ENCODE measurements at regions not wholly inside any gene's neighbourhood (a gene's known extent, or its start where the extent isn't known, plus 50 kb on each side); places are given as distances from the start of the nearest gene placed in this dataset.

- no peak for TF ChIP-seq POLR2A (IDR thresholded peaks at IDR 0.05; ENCODE audit: low read depth, low read length)
- TF ChIP-seq ZNF274 (IDR thresholded peaks at IDR 0.05; ENCODE audit: insufficient read depth, insufficient read length), result no peak
- TF ChIP-seq CTCF (IDR thresholded peaks at IDR 0.05 in 2 of 3, conservative IDR thresholded peaks at IDR 0.05 in 1 of 3; ENCODE audit: control insufficient read depth in 2 of 3, extremely low read depth in 1 of 3, insufficient read depth in 1 of 3, low read depth in 3 of 3, low read length in 3 of 3), result no peak
- no peak for TF ChIP-seq TAF1 (IDR thresholded peaks at IDR 0.05; ENCODE audit: borderline replicate concordance, low read depth, low read length)
These were observed 1038.1 kb downstream of the SUCLG1 start for GRCh38 chr2:83420993-83421392.
